Glutamatergic neuron (in vitro differentiated cells): ENCODE measurements at regions not wholly inside any gene's neighbourhood (a gene's known extent, or its start where the extent isn't known, plus 50 kb on each side); places are given as distances from the start of the nearest gene placed in this dataset.

ENCODE experiments used
- DNase-seq: peaks from one replicate; pipeline ENCODE4 v3.0.0; 2022
- H3K27ac Mint-ChIP-seq: one replicate; pipeline ENCODE4 v1.8.0; 2020; ENCODE audit warnings: mild to moderate bottlenecking, mixed read lengths, inconsistent platforms; ENCODE audit not compliant: unreplicated experiment
- H3K27me3 Mint-ChIP-seq: one replicate; pipeline ENCODE4 v1.8.0; 2020; ENCODE audit warnings: mild to moderate bottlenecking, moderate library complexity, mixed read lengths, inconsistent platforms; ENCODE audit not compliant: unreplicated experiment
- H3K36me3 Mint-ChIP-seq: one replicate; pipeline ENCODE4 v1.8.0; 2020; ENCODE audit warnings: mild to moderate bottlenecking, mixed read lengths, inconsistent platforms; ENCODE audit not compliant: unreplicated experiment
- H3K4me1 Mint-ChIP-seq: one replicate; pipeline ENCODE4 v1.8.0; 2020; ENCODE audit warnings: mild to moderate bottlenecking, low read depth, mixed read lengths, inconsistent platforms; ENCODE audit not compliant: unreplicated experiment
- H3K4me3 Mint-ChIP-seq: one replicate; pipeline ENCODE4 v1.8.0; 2020; ENCODE audit warnings: mild to moderate bottlenecking, mixed read lengths, inconsistent platforms; ENCODE audit not compliant: unreplicated experiment
- H3K9me3 Mint-ChIP-seq: one replicate; pipeline ENCODE4 v1.8.0; 2020; ENCODE audit warnings: mild to moderate bottlenecking, moderate library complexity, mixed read lengths, inconsistent platforms; ENCODE audit not compliant: unreplicated experiment
- TF ChIP-seq, protein P1 (sequence below): fragments of 200-600 bp; sonication (generic); IDR thresholded peaks from one replicate; pipeline ENCODE4 v1.5.0; 2021; ENCODE audit not compliant: partially characterized antibody, unreplicated experiment

DNA sequence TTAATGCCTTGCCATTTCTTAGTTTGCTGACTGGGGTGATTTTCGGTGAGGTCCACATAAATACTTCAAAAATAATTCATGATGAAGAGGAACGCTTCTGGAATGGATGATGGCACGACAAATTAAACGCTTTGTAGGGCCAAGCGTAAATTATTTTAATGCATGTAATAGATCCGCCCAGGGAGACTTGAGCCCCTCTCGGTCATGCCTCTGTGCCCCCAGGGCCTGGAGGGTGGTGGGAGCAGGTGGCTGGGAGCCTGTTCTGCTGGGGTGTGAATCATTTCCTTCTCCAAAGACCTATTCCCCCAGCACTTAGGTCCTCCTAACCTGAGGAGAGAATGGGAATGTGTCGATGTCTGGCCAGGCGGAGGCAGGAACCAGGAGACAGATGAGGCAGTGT, 350.6 kb downstream of the ZNF536 start:
- peaks cover 10% of the 10 kb centered on the region for H3K27me3 Mint-ChIP-seq
- peak overlapping the region; percentile 40 for H3K27ac Mint-ChIP-seq
- peaks cover 9% of the 10 kb centered on the region for H3K9me3 Mint-ChIP-seq
- TF ChIP-seq, protein P1, sequence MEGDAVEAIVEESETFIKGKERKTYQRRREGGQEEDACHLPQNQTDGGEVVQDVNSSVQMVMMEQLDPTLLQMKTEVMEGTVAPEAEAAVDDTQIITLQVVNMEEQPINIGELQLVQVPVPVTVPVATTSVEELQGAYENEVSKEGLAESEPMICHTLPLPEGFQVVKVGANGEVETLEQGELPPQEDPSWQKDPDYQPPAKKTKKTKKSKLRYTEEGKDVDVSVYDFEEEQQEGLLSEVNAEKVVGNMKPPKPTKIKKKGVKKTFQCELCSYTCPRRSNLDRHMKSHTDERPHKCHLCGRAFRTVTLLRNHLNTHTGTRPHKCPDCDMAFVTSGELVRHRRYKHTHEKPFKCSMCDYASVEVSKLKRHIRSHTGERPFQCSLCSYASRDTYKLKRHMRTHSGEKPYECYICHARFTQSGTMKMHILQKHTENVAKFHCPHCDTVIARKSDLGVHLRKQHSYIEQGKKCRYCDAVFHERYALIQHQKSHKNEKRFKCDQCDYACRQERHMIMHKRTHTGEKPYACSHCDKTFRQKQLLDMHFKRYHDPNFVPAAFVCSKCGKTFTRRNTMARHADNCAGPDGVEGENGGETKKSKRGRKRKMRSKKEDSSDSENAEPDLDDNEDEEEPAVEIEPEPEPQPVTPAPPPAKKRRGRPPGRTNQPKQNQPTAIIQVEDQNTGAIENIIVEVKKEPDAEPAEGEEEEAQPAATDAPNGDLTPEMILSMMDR: no peak
- no peak overlapping the region for H3K4me3 Mint-ChIP-seq
- peaks cover 11% of the 10 kb centered on the region for H3K4me1 Mint-ChIP-seq
- H3K36me3 Mint-ChIP-seq: peaks cover 5% of the 10 kb centered on the region
- peak; percentile 34 for DNase-seq

DNA sequence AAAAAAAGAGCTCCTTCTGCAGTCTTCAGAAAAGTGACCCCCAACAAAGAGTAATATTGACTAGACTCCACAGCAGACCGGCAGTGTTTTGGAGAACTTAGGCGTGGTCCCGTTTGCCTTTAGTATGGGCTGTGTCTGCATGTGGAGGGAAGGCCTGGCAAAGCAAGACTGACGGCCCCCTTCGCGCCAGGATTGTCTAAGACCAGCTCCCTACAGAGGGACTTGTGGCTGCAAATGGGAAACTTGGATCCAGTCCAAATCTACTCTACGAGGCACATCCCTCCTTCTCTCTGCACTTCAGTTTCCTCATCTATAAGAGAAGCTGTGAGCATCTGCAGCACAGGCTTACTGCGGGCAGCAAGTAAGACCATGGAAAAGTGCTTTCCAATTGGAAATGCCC, 350.0 kb downstream of the ZNF536 start:
- H3K4me3 Mint-ChIP-seq: no peak overlapping the region
- TF ChIP-seq, protein P1: no peak
- no peak overlapping the region for H3K27ac Mint-ChIP-seq
- H3K9me3 Mint-ChIP-seq: peaks cover 9% of the 10 kb centered on the region
- H3K27me3 Mint-ChIP-seq: peaks cover 10% of the 10 kb centered on the region
- DNase-seq: no peak
- H3K4me1 Mint-ChIP-seq: peaks cover 11% of the 10 kb centered on the region
- H3K36me3 Mint-ChIP-seq: peaks cover 5% of the 10 kb centered on the region

DNA sequence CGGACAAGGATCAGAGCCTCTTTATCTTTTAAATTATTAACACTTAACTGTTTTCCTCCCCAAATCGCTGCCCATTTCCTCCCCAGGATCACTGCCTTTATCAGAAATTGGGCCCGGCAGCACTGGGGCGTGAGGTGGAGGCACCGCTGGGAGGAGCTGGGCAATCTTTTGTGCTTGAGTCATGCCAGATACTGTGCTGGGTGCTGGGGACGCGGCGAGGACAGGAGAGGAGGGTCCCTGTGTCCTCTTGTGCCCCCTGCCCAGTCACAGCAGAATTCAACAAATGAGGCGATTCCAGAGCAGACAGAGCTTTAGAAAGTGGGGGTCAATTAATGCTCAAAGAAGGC, 347.8 kb downstream of the ZNF536 start:
- Mint-ChIP-seq H3K4me1 (peaks cover 11% of the 10 kb centered on the region), H3K4me3 (peak overlapping the region; percentile 36), H3K27ac (no peak overlapping the region), H3K27me3 (peaks cover 10% of the 10 kb centered on the region), H3K9me3 (peaks cover 7% of the 10 kb centered on the region), H3K36me3 (no peaks in the 10 kb centered on the region)
- DNase-seq: no peak
- TF ChIP-seq, protein P1: no peak

DNA sequence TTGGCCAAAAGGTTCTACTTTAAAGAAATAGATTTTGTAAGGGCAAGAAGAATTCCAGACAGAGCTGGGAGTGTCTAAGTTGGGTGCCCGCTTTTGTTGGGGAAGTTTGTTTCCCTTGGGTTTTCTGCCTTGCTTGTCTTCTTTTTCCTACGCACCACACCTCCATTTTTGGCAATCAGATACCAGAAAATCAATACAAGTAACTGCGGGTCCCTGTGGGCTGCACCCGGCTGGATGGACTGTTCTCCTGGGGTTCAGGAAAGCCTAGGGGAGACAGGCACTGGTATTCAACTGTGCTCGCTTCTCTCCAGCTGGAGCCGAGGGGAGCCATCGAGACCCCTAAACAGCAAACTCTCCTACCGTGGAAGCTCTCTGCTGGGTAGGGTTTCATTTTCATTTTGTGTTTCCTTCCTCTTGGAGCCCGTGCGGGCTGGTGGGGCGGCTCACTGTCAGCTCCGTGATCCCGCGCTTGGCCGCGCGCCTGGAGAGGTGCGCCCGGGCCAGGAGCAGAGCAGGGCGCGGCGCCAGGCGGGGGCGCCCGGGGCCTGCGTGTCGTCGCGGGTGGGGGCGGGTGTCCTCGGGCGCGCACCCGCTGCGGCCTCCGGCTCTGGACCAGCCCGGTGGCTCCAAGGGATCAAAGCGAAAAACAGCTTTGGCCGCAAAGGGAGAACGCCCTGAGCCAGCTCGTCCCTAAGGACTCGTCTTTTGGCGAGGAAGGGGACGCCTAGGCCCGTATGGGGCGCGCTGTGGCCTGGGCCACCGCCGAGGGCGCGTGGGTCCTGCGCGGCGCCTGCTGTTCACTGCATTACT, 347.2 kb downstream of the ZNF536 start:
- H3K4me1 Mint-ChIP-seq: peaks cover 13% of the 10 kb centered on the region
- peak overlapping the region; percentile 47 for H3K4me3 Mint-ChIP-seq
- peaks cover 7% of the 10 kb centered on the region for H3K9me3 Mint-ChIP-seq
- peak; percentile 39 for DNase-seq
- no peak overlapping the region for H3K27ac Mint-ChIP-seq
- TF ChIP-seq, protein P1: no peak
- peaks cover 10% of the 10 kb centered on the region for H3K27me3 Mint-ChIP-seq
- no peaks in the 10 kb centered on the region for H3K36me3 Mint-ChIP-seq

DNA sequence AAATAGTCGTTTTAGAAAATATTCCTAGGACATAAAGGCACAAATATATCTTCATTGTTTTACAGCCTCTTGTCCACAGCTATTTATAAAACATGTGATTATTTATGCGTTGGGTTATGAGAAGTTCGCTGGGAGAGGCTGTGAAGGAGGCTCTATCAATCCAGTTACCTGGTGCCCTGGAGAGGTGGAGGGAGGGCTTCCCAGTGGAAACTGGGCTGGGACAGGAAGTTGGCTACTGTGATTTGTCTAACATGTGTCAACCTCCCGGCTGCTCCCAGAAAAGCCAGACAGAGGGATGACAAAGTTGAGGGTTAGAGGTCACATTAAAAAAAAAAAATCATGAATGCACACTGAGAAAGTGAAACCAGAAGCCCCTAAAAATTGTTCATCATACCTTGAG, 346.5 kb downstream of the ZNF536 start:
- no peak for DNase-seq
- Mint-ChIP-seq H3K4me1 (peaks cover 13% of the 10 kb centered on the region), H3K9me3 (peaks cover 7% of the 10 kb centered on the region), H3K27ac (no peak overlapping the region), H3K36me3 (no peaks in the 10 kb centered on the region), H3K4me3 (peak overlapping the region; percentile 47), H3K27me3 (peaks cover 10% of the 10 kb centered on the region)
- TF ChIP-seq, protein P1: no peak
